GM12873 (cell line): ENCODE measurements at regions not wholly inside any gene's neighbourhood (a gene's known extent, or its start where the extent isn't known, plus 50 kb on each side); places are given as distances from the start of the nearest gene placed in this dataset.

Experiments
- CTCF ChIP-seq: IDR thresholded peaks from 2 replicates; pipeline ENCODE4 v1.5.1; 2012; ENCODE audit warnings: low read depth, mild to moderate bottlenecking, moderate library complexity, low read length, control low read depth; ENCODE audit not compliant: insufficient read depth; ENCODE audit errors: missing control alignments

GRCh38 chr11:29200791-29201562 is 815.9 kb downstream of the KCNA4 start:
- TF ChIP-seq CTCF, result no peak

GRCh38 chr11:29190313-29190712 is 826.5 kb downstream of the KCNA4 start:
- TF ChIP-seq CTCF, result no peak

- no peak for TF ChIP-seq CTCF
These were observed 829.6 kb downstream of the KCNA4 start for GRCh38 chr11:29187215-29187614.

GRCh38 chr11:29184939-29185890 is 831.6 kb downstream of the KCNA4 start:
- no peak for TF ChIP-seq CTCF

GRCh38 chr11:29183301-29183700 is 833.5 kb downstream of the KCNA4 start:
- no peak for TF ChIP-seq CTCF

- no peak for TF ChIP-seq CTCF
These were observed 843.2 kb downstream of the KCNA4 start for GRCh38 chr11:29173660-29174062.

- no peak for TF ChIP-seq CTCF
These were observed 845.4 kb downstream of the KCNA4 start for GRCh38 chr11:29171360-29171950.
